HG02870 (cell line): ENCODE measurements at regions not wholly inside any gene's neighbourhood (a gene's known extent, or its start where the extent isn't known, plus 50 kb on each side); places are given as distances from the start of the nearest gene placed in this dataset.

Experiments
- ATAC-seq: cut with Tn5 transposase; IDR thresholded peaks from one replicate; pipeline ENCODE4 v1.9.1; 2021; ENCODE audit warnings: mild to moderate bottlenecking, moderate library complexity; ENCODE audit not compliant: unreplicated experiment

- no peak for ATAC-seq
Measured at GRCh38 chr9:126123927-126124326, 202.7 kb upstream of the MVB12B start.

- no peak for ATAC-seq
Measured at GRCh38 chr9:126125177-126125576, 201.5 kb upstream of the MVB12B start.

GRCh38 chr9:126125577-126125976 is 201.1 kb upstream of the MVB12B start:
- no peak for ATAC-seq

GRCh38 chr9:126125992-126126409 is 200.6 kb upstream of the MVB12B start:
- ATAC-seq: no peak

GRCh38 chr9:126126807-126127206 is 199.8 kb upstream of the MVB12B start:
- no peak for ATAC-seq

GRCh38 chr9:126127591-126127990 is 199.0 kb upstream of the MVB12B start:
- ATAC-seq: no peak

GRCh38 chr9:126128494-126129142 is 198.0 kb upstream of the MVB12B start:
- no peak for ATAC-seq

GRCh38 chr9:126131066-126132010 is 195.3 kb upstream of the MVB12B start:
- ATAC-seq: no peak

GRCh38 chr9:126132746-126133145 is 193.9 kb upstream of the MVB12B start:
- no peak for ATAC-seq

GRCh38 chr9:126144196-126144595 is 182.4 kb upstream of the MVB12B start:
- ATAC-seq: no peak

GRCh38 chr9:126144603-126145456 is 181.8 kb upstream of the MVB12B start:
- ATAC-seq: no peak

GRCh38 chr9:126145887-126146253 is 180.8 kb upstream of the MVB12B start:
- ATAC-seq: no peak

GRCh38 chr9:126146254-126147145 is 180.1 kb upstream of the MVB12B start:
- ATAC-seq: no peak

- ATAC-seq: no peak
Measured at GRCh38 chr9:126147186-126147935, 179.3 kb upstream of the MVB12B start.

GRCh38 chr9:126147936-126148870 is 178.4 kb upstream of the MVB12B start:
- no peak for ATAC-seq

GRCh38 chr9:126148994-126149393 is 177.6 kb upstream of the MVB12B start:
- ATAC-seq: no peak

- no peak for ATAC-seq
Measured at GRCh38 chr9:126149661-126150060, 177.0 kb upstream of the MVB12B start.

- ATAC-seq: no peak
Measured at GRCh38 chr9:126150411-126151030, 176.1 kb upstream of the MVB12B start.
